Panc1 (cell line): ENCODE measurements at regions not wholly inside any gene's neighbourhood (a gene's known extent, or its start where the extent isn't known, plus 50 kb on each side); places are given as distances from the start of the nearest gene placed in this dataset.
"Not testable (repeated sequence)": the region's sequence is repeated elsewhere in the genome, so short reads cannot be mapped to it uniquely, and the experiment has no call there.

Experiments
- ATAC-seq: fragments of 200-7000 bp; cut with Tn5 transposase; 2 replicates; pipeline ENCODE4 v1.9.1; 2020; ENCODE audit warnings: mild to moderate bottlenecking, moderate library complexity
- BruUV-seq: library from RNA; stranded (reverse); fragments of 400-500 nt; replicated peaks from 2 replicates; lab custom pipeline; 2021; lab: Mats Ljungman, UMichigan
- CTCF ChIA-PET: fragments of 300-600 bp; sonication (Branson Sonifier 250); formaldehyde crosslinking; loops from one replicate; lab custom pipeline; 2022; ENCODE audit warnings: antibody characterized with exemption; lab: Charles Lee
- POLR2A ChIA-PET: fragments of 300-600 bp; sonication (Branson Sonifier 250); formaldehyde crosslinking; loops from one replicate; lab custom pipeline; 2022; ENCODE audit warnings: antibody characterized with exemption; lab: Charles Lee
- DNase-seq: peaks from one replicate; pipeline ENCODE4 v3.0.0-alpha.2; 2010; ENCODE audit warnings: low read depth, low spot score
- H3K27ac ChIP-seq: 2 replicates; pipeline ENCODE4 v1.5.1; 2011; ENCODE audit warnings: mild to moderate bottlenecking, low read length, inconsistent platforms
- H3K27me3 ChIP-seq: fragments of 200-500 bp; sonication (Bioruptor generic); 2 replicates; pipeline ENCODE4 v1.6.0; 2014; ENCODE audit warnings: low read length, inconsistent platforms; ENCODE audit not compliant: control insufficient read depth, insufficient read depth
- H3K36me3 ChIP-seq: fragments of 200-500 bp; sonication (Bioruptor generic); 2 replicates; pipeline ENCODE4 v1.5.1; 2014; ENCODE audit warnings: inconsistent platforms, mild to moderate bottlenecking, low read length, moderate library complexity; ENCODE audit not compliant: control insufficient read depth, insufficient read depth
- H3K4me1 ChIP-seq: 2 replicates; pipeline ENCODE4 v1.5.1; 2011; ENCODE audit warnings: inconsistent platforms, mild to moderate bottlenecking, low read length, moderate library complexity; ENCODE audit not compliant: control insufficient read depth, insufficient read depth
- H3K4me3 ChIP-seq, 2 experiments: 2 replicates each; pipeline ENCODE4 v1.5.1; 2011 to 2012; ENCODE audit warnings: low read depth in 2 of 2, low read length in 2 of 2, mild to moderate bottlenecking in 2 of 2, inconsistent platforms in 1 of 2, moderate library complexity in 1 of 2
- H3K9me3 ChIP-seq: fragments of 200-500 bp; sonication (Bioruptor generic); 2 replicates; pipeline ENCODE4 v1.5.1; 2014; ENCODE audit warnings: low read depth, mild to moderate bottlenecking, inconsistent platforms, low read length, moderate library complexity; ENCODE audit not compliant: control insufficient read depth, insufficient read depth
- CTCF ChIP-seq: fragments of 450-650 bp; IDR thresholded peaks from 2 replicates; pipeline ENCODE4 v1.5.1; 2017; ENCODE audit warnings: mild to moderate bottlenecking
- POLR2AphosphoS5 ChIP-seq: IDR thresholded peaks from 2 replicates; pipeline ENCODE4 v1.6.1; 2012; ENCODE audit warnings: mild to moderate bottlenecking, low read depth, low read length, moderate library complexity
- SIN3A ChIP-seq: IDR thresholded peaks from 2 replicates; pipeline ENCODE4 v1.6.1; 2012; ENCODE audit warnings: low read depth, mild to moderate bottlenecking, low read length, moderate library complexity, borderline replicate concordance; ENCODE audit not compliant: insufficient read depth
- TCF7L2 ChIP-seq: IDR thresholded peaks from 2 replicates; pipeline ENCODE4 v1.6.1; 2011; ENCODE audit warnings: mild to moderate bottlenecking, low read depth, low read length, inconsistent platforms
- in situ Hi-C: cut with HindIII; loops from 2 replicates; pipeline ENCODE4 v1.10.0; 2016; ENCODE audit warnings: low sequenced_read_pairs, low pct_unique_long_range_greater_than_20kb
- intact Hi-C: fragments of 100-400 bp; cut with micrococcal nuclease; formaldehyde crosslinking; loops from one replicate; pipeline ENCODE4 v1.10.0; 2022; ENCODE audit not compliant: unreplicated experiment
- TF ChIP-seq, protein P1 (sequence below), 2 experiments: IDR thresholded peaks; 2 replicates each; pipeline ENCODE4 v1.6.1; 2011 to 2012; ENCODE audit warnings: low read depth in 2 of 2, control low read depth in 1 of 2, low read length in 1 of 2, mild to moderate bottlenecking in 1 of 2, moderate library complexity in 1 of 2; ENCODE audit not compliant: insufficient read depth in 1 of 2

- Histone ChIP-seq H3K4me3 (no peak overlapping the region), H3K4me1 (no peaks in the 10 kb centered on the region)
Measured at GRCh38 chr1:10920063-10920626, 92.3 kb upstream of the TARDBP start.

DNA sequence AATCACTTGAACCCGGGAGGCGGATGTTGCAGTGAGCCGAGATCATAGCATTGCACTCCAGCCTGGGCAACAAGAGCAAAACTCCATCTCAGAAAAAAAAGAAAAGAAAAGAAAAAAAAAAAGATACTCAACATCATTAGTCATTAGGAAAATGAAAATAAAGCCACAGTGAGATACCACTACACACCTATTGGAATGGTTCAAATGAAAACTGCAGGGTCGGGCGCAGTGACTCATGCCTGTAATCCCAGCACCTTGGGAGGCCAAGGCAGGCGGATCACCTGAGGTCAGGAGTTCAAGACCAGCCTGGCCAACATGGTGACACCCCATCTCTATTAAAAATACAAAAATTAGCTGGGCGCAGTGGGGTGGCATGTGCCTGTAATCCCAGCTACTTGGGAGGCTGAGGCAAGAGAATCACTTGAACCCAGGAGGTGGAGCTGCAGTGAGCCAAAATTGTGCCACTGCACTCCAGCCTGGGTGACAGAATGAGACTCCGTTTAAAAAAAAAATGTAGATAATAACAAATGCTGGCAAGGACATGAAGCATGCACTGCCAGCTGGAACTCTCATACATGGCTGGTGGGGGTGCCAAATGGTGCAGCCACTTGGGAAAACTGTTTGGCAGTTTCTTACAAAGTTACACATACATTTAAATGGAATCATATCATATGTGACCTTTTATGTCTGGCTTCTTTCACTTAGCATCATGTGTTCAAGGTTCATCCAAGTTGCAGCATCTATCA, 90.0 kb upstream of the TARDBP start:
- BruUV-seq, in situ Hi-C loops, DNase-seq, H3K27me3 ChIP-seq, H3K36me3 ChIP-seq, H3K4me1 ChIP-seq, H3K27ac ChIP-seq, H3K4me3 ChIP-seq, intact Hi-C loops, H3K9me3 ChIP-seq, CTCF ChIA-PET, POLR2A ChIA-PET, ATAC-seq: not testable (repeated sequence)

More at GRCh38 chr1:10920063-10920626, 92.3 kb upstream of the TARDBP start:
- in situ Hi-C loops: no loop called here
- intact Hi-C loops: no loop called here
- Histone ChIP-seq H3K9me3 (no peaks in the 10 kb centered on the region), H3K36me3 (no peaks in the 10 kb centered on the region), H3K27me3 (no peaks in the 10 kb centered on the region), H3K27ac (no peak overlapping the region)
- no peak for ATAC-seq
- ChIA-PET POLR2A (no interaction called here), CTCF (no interaction called here)
- no peak for DNase-seq
- BruUV-seq: no TSS peak
- TF ChIP-seq POLR2AphosphoS5: no peak
- TF ChIP-seq, protein P1, sequence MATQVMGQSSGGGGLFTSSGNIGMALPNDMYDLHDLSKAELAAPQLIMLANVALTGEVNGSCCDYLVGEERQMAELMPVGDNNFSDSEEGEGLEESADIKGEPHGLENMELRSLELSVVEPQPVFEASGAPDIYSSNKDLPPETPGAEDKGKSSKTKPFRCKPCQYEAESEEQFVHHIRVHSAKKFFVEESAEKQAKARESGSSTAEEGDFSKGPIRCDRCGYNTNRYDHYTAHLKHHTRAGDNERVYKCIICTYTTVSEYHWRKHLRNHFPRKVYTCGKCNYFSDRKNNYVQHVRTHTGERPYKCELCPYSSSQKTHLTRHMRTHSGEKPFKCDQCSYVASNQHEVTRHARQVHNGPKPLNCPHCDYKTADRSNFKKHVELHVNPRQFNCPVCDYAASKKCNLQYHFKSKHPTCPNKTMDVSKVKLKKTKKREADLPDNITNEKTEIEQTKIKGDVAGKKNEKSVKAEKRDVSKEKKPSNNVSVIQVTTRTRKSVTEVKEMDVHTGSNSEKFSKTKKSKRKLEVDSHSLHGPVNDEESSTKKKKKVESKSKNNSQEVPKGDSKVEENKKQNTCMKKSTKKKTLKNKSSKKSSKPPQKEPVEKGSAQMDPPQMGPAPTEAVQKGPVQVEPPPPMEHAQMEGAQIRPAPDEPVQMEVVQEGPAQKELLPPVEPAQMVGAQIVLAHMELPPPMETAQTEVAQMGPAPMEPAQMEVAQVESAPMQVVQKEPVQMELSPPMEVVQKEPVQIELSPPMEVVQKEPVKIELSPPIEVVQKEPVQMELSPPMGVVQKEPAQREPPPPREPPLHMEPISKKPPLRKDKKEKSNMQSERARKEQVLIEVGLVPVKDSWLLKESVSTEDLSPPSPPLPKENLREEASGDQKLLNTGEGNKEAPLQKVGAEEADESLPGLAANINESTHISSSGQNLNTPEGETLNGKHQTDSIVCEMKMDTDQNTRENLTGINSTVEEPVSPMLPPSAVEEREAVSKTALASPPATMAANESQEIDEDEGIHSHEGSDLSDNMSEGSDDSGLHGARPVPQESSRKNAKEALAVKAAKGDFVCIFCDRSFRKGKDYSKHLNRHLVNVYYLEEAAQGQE (IDR thresholded peaks at IDR 0.05; ENCODE audit: insufficient read depth in 1 of 2, low read depth in 2 of 2, low read length in 1 of 2): no peak
- no peak for TF ChIP-seq SIN3A
- TF ChIP-seq TCF7L2: no peak

DNA sequence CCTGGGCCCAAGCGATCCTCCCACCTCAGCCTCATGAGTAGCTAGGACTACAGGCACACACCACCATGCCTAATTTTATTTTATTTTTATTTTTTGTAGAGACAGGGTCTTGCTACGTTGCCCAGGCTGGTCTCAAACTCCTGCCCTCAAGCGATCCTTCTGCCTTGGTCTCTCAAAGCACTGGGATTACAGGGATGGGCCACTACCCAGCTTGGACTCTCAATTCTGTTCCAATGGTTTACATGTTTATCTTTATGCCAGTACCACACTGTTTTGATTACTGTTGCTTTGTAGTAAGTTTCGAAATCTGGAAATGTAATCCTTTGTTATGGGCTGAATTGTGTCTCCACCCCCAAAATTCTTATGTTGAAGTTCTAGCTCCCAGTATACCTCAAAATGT, 88.4 kb upstream of the TARDBP start:
- CTCF ChIA-PET: no interaction called here
- peaks cover 6% of the 10 kb centered on the region; the same call in 1 of the 2 replicates for H3K9me3 ChIP-seq
- no peak for TF ChIP-seq POLR2AphosphoS5
- TF ChIP-seq CTCF: no peak
- no peak for TF ChIP-seq SIN3A
- no peak for TF ChIP-seq TCF7L2
- TF ChIP-seq, protein P1 (IDR thresholded peaks at IDR 0.05; ENCODE audit: insufficient read depth in 1 of 2, low read depth in 2 of 2, low read length in 1 of 2): no peak
- H3K36me3 ChIP-seq: no peaks in the 10 kb centered on the region
- H3K4me1 ChIP-seq: no peaks in the 10 kb centered on the region
- in situ Hi-C loops: no loop called here
- no peaks in the 10 kb centered on the region for H3K27me3 ChIP-seq
- BruUV-seq: no TSS peak
- no peak overlapping the region for H3K27ac ChIP-seq
- no peak overlapping the region for H3K4me3 ChIP-seq
- DNase-seq (no peak), ATAC-seq (no peak)
- intact Hi-C loops: no loop called here
- POLR2A ChIA-PET: no interaction called here
